KOPT-K1 (cell line): ENCODE measurements at regions not wholly inside any gene's neighbourhood (a gene's known extent, or its start where the extent isn't known, plus 50 kb on each side); places are given as distances from the start of the nearest gene placed in this dataset.

Experiments
- H3K27ac ChIP-seq: fragments of 200-600 bp; sonication (generic); 2 replicates; pipeline ENCODE4 v1.5.1; 2016; ENCODE audit warnings: antibody characterized with exemption, mild to moderate bottlenecking, low read depth, low read length; ENCODE audit not compliant: poor library complexity, severe bottlenecking
- H3K36me3 ChIP-seq: fragments of 200-600 bp; sonication (generic); 2 replicates; pipeline ENCODE4 v1.5.1; 2017; ENCODE audit warnings: antibody characterized with exemption, mild to moderate bottlenecking, low read length, moderate library complexity; ENCODE audit not compliant: insufficient read depth
- H3K9me3 ChIP-seq: fragments of 200-600 bp; sonication (generic); 2 replicates; pipeline ENCODE4 v1.5.1; 2017; ENCODE audit warnings: antibody characterized with exemption, low read length, mild to moderate bottlenecking; ENCODE audit not compliant: insufficient read depth, poor library complexity, severe bottlenecking

DNA sequence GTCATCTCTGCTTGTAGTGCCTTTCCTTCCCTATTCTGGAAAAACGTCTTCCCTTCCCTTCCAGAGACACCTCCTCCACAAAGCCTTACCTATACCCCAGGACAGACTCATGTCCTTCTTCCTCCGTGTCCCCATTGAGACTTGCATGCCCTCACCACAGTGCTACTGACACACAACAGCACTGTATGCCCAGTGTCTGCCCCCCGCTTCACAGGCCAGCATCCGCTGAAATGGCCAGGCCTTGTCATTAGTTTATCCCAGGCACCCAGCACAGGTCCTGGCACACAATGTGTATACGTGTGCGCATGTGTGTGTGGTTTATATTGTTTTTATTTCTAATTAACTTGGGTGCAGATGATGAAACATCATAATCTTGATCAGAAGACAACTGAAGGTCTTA lies 130.1 kb upstream of the CCL2 start:
- Histone ChIP-seq H3K36me3 (no peaks in the 10 kb centered on the region), H3K27ac (no peak overlapping the region), H3K9me3 (no peaks in the 10 kb centered on the region)

GRCh38 chr17:34125921-34126320 lies 129.2 kb upstream of the CCL2 start:
- H3K9me3 ChIP-seq, result no peaks in the 10 kb centered on the region
- no peaks in the 10 kb centered on the region for H3K36me3 ChIP-seq
- H3K27ac ChIP-seq, result no peak overlapping the region

- Histone ChIP-seq H3K27ac (no peak overlapping the region), H3K9me3 (no peaks in the 10 kb centered on the region)
Observed at GRCh38 chr17:34126496-34126895, 128.6 kb upstream of the CCL2 start.

DNA sequence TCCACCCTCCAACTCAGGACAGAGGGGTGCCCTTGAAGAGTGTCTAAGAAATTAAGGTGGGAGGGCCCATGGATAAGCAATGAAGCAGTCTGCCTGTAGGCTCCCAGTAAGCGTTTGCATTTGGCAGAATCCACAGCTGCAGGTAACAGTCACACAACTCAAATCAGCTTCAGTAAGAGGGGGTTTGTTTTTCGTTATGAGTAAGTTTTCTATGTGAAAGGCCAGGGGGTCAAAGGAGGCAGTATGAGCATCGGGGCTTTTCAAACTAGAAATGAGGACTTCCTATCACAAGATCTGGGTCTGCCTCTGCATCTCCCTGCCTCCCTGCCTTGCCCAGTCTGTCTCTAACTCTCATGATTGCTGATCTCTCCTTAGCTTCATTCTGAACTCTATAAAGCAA lies 128.1 kb upstream of the CCL2 start:
- Histone ChIP-seq H3K9me3 (no peaks in the 10 kb centered on the region), H3K27ac (no peak overlapping the region), H3K36me3 (no peaks in the 10 kb centered on the region)

More at GRCh38 chr17:34126496-34126895, 128.6 kb upstream of the CCL2 start:
- no peaks in the 10 kb centered on the region for H3K36me3 ChIP-seq

DNA sequence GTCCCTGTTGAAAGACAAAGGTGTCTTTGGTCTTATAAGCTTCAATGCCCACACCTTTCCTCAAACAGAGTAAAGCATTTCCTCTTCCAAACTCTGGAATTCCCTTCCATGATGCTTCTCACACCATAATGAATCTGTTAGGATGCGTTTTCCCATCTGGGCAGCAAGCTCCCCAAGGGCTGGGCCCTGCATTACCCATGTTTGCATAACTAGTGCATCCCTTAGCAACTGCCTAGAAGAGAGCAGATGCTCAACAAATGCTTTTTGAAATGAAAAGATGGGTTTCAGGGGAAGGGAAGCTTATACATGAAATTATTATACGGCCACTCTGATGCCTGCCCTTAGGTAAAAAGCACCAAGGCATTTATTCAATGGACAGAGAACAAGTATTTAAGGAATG lies 124.5 kb upstream of the CCL2 start:
- Histone ChIP-seq H3K27ac (no peak overlapping the region), H3K36me3 (no peaks in the 10 kb centered on the region), H3K9me3 (no peaks in the 10 kb centered on the region)

GRCh38 chr17:34131386-34131785 lies 123.7 kb upstream of the CCL2 start:
- no peaks in the 10 kb centered on the region for H3K36me3 ChIP-seq
- no peaks in the 10 kb centered on the region for H3K9me3 ChIP-seq
- H3K27ac ChIP-seq, result no peak overlapping the region

DNA sequence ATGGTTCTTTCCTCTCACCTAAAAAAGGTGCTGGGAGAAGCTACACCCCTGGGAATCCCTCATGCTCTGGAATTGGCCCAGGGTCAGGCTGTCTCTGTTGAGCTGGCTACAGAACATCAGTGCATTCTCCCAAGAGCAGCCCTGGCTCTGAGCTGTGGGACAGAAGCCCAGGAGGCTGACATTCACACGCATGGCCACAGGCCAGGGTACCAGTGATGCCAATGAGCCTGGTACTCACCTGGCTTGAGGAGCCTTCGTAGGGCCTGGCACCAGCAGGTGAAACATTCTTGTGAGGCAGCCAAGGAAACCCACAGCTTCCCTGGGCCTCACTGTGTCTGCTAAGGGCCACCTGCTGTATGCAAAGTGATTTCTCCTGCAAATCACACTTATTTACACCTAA lies 121.7 kb upstream of the CCL2 start:
- Histone ChIP-seq H3K9me3 (no peaks in the 10 kb centered on the region), H3K27ac (no peak overlapping the region), H3K36me3 (no peaks in the 10 kb centered on the region)

DNA sequence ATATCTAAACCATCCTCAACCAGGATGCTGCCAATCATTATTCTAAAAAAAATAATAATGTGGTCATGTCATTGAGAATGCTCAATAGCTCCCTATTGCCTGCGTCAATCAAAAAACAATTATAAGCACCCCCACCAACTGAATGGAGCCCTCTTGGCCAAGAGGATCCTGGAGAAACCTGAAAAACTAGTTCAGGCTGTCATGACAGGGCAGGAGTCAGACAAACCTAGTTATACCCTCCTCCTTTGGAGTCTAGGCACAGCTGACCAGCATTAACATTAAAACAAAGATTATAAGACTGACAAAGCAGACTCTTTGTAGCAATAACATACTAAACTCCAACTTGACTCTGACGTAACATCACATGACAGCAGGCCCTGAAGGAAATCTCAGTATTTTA lies 119.2 kb upstream of the CCL2 start:
- H3K27ac ChIP-seq, result no peak overlapping the region
- no peaks in the 10 kb centered on the region for H3K9me3 ChIP-seq
- no peaks in the 10 kb centered on the region for H3K36me3 ChIP-seq

- no peaks in the 10 kb centered on the region for H3K36me3 ChIP-seq
- no peaks in the 10 kb centered on the region for H3K9me3 ChIP-seq
- no peak overlapping the region for H3K27ac ChIP-seq
Observed at GRCh38 chr17:34140006-34140405, 115.1 kb upstream of the CCL2 start.

GRCh38 chr17:34141590-34141989 lies 113.5 kb upstream of the CCL2 start:
- Histone ChIP-seq H3K9me3 (no peaks in the 10 kb centered on the region), H3K36me3 (no peaks in the 10 kb centered on the region)

DNA sequence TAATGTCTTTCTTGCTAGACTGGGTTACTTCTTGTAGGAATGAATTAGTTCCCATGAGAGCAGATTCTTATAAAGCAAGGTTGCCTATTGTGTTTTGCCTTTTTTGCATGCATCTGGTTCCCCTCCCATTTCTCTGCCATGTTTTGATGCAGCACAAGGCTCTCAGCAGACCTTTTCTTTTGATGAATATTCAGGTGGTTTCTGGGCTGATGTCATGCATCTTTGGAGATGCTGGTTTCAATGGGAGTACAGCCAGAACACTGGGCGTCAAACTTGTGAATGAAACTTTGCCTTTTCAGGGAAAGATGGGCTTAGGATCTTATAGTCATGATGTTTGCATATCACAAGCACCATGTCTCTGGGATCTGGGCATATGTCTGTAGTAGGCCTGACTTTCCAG lies 111.7 kb upstream of the CCL2 start:
- H3K36me3 ChIP-seq, result no peaks in the 10 kb centered on the region
- H3K9me3 ChIP-seq, result no peaks in the 10 kb centered on the region
- no peak overlapping the region for H3K27ac ChIP-seq

More at GRCh38 chr17:34141590-34141989, 113.5 kb upstream of the CCL2 start:
- no peak overlapping the region for H3K27ac ChIP-seq

DNA sequence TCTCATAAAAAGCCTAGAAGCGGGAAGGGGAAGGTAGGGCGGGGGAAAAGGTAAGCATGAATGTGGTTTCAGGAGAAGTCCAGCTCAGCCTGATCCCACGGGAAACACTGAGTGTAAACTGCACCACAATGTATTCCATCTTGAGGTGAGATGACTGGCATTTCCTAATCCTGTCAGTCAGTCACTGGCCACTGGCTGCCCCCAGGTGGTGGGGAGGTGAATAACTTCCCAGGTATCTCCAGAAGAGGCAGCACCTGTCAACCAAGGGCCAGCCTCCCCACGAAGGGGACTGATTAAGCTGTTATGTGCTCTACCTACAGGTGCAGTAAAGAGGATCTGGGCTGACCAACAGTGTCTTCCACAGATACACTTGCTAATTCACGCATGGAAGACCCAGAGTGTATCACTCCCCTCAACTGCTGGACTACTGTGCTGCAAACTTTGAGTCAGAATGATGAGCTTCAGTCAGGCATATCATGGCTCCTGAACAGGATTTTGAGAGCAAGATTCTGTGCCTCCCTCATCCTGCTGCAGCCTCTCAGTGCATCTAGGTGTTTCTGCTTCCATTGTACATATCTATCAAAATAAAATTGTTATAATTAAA lies 108.5 kb upstream of the CCL2 start:
- Histone ChIP-seq H3K36me3 (no peaks in the 10 kb centered on the region), H3K9me3 (no peaks in the 10 kb centered on the region), H3K27ac (no peak overlapping the region)

- H3K27ac ChIP-seq, result no peak overlapping the region
- H3K36me3 ChIP-seq, result no peaks in the 10 kb centered on the region
- no peaks in the 10 kb centered on the region for H3K9me3 ChIP-seq
Observed at GRCh38 chr17:34151102-34151501, 104.0 kb upstream of the CCL2 start.

DNA sequence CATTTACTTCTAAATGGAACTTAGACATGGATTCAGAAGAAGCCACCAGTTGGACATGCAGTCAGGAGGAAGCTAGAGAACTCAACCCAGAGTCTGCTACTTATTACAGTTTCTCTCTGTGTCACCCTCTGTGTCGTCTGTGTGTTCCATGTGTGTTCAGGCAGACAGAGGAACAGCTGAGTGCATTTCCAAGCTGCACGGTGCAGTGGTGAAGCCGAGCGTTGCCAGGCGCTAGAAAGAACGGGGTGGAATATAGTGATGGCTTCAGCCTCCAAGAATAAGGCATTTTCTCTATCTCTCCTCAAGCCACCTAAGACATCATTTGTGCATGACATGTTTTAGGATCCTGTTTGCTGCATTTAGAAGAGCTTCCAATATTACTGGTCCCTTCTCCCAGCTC lies 101.1 kb upstream of the CCL2 start:
- Histone ChIP-seq H3K36me3 (no peaks in the 10 kb centered on the region), H3K9me3 (no peaks in the 10 kb centered on the region), H3K27ac (no peak overlapping the region)

DNA sequence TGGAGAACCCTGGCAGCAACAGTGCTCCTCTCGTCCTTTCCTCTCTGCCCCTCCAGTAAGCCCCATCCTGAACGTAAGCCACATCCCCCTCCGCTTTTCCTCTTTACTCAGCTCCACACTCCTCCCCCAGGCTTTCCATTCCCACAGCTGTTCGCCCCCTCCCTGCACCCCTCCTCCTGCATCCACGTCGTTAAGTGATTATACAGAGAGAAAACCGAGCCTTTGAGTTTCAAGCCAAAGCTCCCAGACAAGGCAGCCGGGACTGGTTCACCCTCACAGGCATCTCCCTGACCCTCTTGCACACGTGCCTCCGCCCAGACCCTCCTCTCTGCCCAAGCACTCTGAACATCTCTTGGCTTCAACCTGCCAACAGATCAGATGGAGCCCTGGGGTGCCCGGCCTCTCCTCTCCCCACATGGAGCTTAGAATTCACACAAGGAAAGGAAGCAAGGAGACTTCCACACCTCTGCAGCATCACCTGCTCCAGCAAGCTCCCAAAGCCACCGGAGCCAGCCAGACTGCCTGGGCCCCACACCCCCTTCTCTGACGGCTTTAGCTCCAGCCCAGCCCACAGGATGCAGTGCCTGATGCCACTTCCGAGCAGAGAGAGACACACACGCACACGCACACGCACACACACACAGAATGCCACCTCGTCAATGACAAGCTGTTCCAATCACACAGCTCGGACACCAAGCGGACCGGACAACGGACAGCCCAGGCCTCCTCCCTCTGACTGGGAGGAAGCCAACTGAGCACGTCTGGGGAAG lies 99.9 kb upstream of the CCL2 start:
- no peaks in the 10 kb centered on the region for H3K9me3 ChIP-seq
- H3K27ac ChIP-seq, result no peak overlapping the region
- no peaks in the 10 kb centered on the region for H3K36me3 ChIP-seq

DNA sequence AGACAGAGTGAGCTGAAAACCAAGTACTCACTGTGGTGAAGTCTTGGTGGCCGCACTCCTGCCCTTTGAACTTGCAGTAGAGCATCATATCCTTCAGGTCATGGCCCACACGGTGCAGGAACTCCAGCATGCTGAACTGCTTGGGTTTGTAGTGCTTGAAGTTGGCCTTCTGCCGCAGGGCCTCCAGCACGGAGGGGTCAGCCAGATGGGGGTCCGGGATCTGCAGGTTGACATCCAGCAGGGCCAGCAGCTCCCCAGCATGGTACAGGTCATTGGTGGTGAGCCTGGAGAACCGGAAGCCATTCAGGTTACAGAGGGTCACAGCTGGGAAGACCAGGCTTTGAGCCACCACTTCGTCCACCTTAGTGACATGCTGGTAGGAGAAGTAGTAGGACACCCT lies 99.1 kb upstream of the CCL2 start:
- Histone ChIP-seq H3K9me3 (no peaks in the 10 kb centered on the region), H3K27ac (no peak overlapping the region), H3K36me3 (no peaks in the 10 kb centered on the region)
